ENCODE measurements at regions not wholly inside any gene's neighbourhood (a gene's known extent, or its start where the extent isn't known, plus 50 kb on each side); places are given as distances from the start of the nearest gene placed in this dataset.

DNA sequence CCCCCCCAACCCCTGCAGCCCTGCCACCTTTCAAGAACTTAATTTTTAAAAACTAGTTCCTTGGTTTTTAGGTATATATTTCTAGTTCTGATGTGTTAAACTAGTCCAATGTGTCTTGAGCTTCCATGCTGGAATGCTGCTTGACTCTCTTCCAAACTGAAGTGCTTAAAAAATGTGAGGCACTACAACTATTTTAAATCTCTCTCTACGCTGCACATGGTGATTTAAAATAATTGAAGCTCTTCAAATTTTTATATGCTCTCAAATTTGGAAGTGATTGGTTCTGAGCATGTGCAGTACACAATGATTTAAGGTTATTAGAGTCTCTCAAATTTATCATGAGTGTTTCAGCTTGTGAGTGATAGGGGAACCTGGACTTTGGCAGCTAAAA, 192.6 kb upstream of the ZEB2 start:
- DNase-seq = no peak
- WGBS, 2 donors = 57 to 59% methylated on average over 1 of the region's 1 CpG
- no peak for TF ChIP-seq CTCF (IDR thresholded peaks at IDR 0.05)
- no peak for TF ChIP-seq POLR2A (IDR thresholded peaks at IDR 0.05)
- TF ChIP-seq POLR2AphosphoS5 (IDR thresholded peaks at IDR 0.05) = no peak
- TF ChIP-seq EP300 (IDR thresholded peaks at IDR 0.05) = no peak
- H3K36me3 ChIP-seq = no peaks in the 10 kb centered on the region
- no peaks in the 10 kb centered on the region for H3K27me3 ChIP-seq
- H3K4me3 ChIP-seq = no peak overlapping the region
- intact Hi-C loops (cut with DNase I) = no loop called here
- H3K9me3 ChIP-seq = no peaks in the 10 kb centered on the region
- H3K27ac ChIP-seq = peak overlapping the region in 1 of 4 donors; percentile 10
- peaks cover 0 to 22% (median 12%) of the 10 kb centered on the region in 4 donors for H3K4me1 ChIP-seq

DNA sequence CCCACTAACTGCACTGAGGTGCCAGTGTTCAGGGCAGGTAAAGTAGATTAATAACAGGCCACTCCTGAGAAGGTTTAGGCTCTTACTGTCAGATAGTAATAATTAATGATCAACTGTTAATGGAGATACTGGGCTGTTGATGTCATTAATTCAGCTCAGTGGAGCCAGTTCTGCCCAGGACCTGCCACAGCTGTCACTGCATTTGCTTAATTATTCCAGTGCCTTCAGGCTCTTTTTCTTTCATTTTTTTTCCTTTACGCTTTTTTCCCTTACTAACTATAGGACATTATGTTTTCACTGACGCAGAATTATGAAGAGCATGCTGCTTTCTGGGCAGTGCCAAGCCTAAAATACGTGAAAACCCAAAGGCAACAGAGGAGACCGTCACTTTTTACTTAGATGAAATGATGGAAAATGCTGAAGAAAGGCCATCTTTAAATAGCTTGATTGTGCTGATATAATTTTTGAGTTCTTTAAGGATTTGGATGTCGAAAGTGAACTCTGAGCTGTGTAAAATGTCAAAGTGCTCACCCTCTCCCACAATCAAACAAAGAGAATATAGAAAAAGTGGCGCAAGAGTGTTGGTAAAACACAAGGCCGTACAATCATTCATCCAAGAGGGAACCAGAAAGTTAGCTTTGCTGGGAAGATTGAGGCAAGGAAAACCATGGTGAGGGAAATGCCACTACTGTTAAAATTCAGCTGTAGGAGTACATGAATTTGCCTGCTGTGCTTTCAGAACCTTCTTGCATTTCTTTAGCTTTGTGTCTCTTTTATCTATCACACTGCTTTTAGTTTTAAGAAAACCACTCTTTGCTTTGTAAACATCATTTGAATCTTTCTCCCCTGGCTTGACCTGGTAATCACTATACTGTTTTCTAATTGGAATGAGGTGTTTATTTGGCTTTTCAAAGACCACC, 192.0 kb upstream of the ZEB2 start:
- DNase-seq = no peak
- peak overlapping the region in 2 of 4 donors; percentile 3 to 10 for H3K27ac ChIP-seq
- H3K27me3 ChIP-seq = no peaks in the 10 kb centered on the region
- intact Hi-C loops (cut with DNase I) = no loop called here
- no peaks in the 10 kb centered on the region for H3K9me3 ChIP-seq
- WGBS, 2 donors = 83 to 84% methylated on average over 7 of the region's 7 CpGs
- peaks cover 0 to 22% (median 12%) of the 10 kb centered on the region in 4 donors for H3K4me1 ChIP-seq
- no peak overlapping the region for H3K4me3 ChIP-seq
- no peak for TF ChIP-seq EP300 (IDR thresholded peaks at IDR 0.05)
- no peak for TF ChIP-seq POLR2A (IDR thresholded peaks at IDR 0.05)
- TF ChIP-seq POLR2AphosphoS5 (IDR thresholded peaks at IDR 0.05) = no peak
- no peak for TF ChIP-seq CTCF (IDR thresholded peaks at IDR 0.05)
- no peaks in the 10 kb centered on the region for H3K36me3 ChIP-seq

- H3K9me3 ChIP-seq = no peaks in the 10 kb centered on the region
- H3K4me3 ChIP-seq = no peak overlapping the region
- TF ChIP-seq POLR2A (IDR thresholded peaks at IDR 0.05) (no peak), POLR2AphosphoS5 (IDR thresholded peaks at IDR 0.05) (no peak), CTCF (IDR thresholded peaks at IDR 0.05) (no peak), EP300 (IDR thresholded peaks at IDR 0.05) (no peak)
- H3K4me1 ChIP-seq = peaks cover 0 to 22% (median 12%) of the 10 kb centered on the region in 4 donors
- no peaks in the 10 kb centered on the region for H3K36me3 ChIP-seq
- H3K27me3 ChIP-seq = no peaks in the 10 kb centered on the region
- H3K27ac ChIP-seq = no peak overlapping the region
- DNase-seq = no peak
- intact Hi-C loops (cut with DNase I) = no loop called here
Measured at GRCh38 chr2:144711084-144711483, 191.2 kb upstream of the ZEB2 start.

GRCh38 chr2:144708626-144709025, 188.7 kb upstream of the ZEB2 start:
- H3K4me1 ChIP-seq = peaks cover 0 to 16% (median 12%) of the 10 kb centered on the region in 4 donors
- intact Hi-C loops (cut with DNase I) = no loop called here
- no peaks in the 10 kb centered on the region for H3K9me3 ChIP-seq
- WGBS, 2 donors = 81% methylated on average over 2 of the region's 2 CpGs
- no peak for DNase-seq
- H3K27me3 ChIP-seq = no peaks in the 10 kb centered on the region
- no peaks in the 10 kb centered on the region for H3K36me3 ChIP-seq
- no peak overlapping the region for H3K4me3 ChIP-seq
- TF ChIP-seq EP300 (IDR thresholded peaks at IDR 0.05) (no peak), CTCF (IDR thresholded peaks at IDR 0.05) (no peak), POLR2AphosphoS5 (IDR thresholded peaks at IDR 0.05) (no peak), POLR2A (IDR thresholded peaks at IDR 0.05) (no peak)
- H3K27ac ChIP-seq = peak overlapping the region in 1 of 4 donors; percentile 9

Data from sigmoid colon (tissue), 6 donors.